A549 (cell line): ENCODE measurements at regions not wholly inside any gene's neighbourhood (a gene's known extent, or its start where the extent isn't known, plus 50 kb on each side); places are given as distances from the start of the nearest gene placed in this dataset.

Source experiments
- CTCF ChIP-seq: fragments of >200 bp; sonication (Bioruptor Twin); formaldehyde crosslinking; IDR thresholded peaks from 3 replicates; pipeline ENCODE4 v1.5.1; 2016
- JUN ChIP-seq, 2 experiments: fragments of >200 bp; sonication (Bioruptor Twin); formaldehyde crosslinking; IDR thresholded peaks; 2 replicates in 1 of 2; 3 replicates in 1 of 2; pipeline ENCODE4 v1.6.1; 2016 to 2017
- POLR2A ChIP-seq: IDR thresholded peaks from 2 replicates; pipeline ENCODE4 v1.6.1; 2012; ENCODE audit warnings: mild to moderate bottlenecking, low read length
- RFX5 ChIP-seq: fragments of 450-650 bp; IDR thresholded peaks from 2 replicates; pipeline ENCODE4 v1.7.1; 2014; ENCODE audit warnings: antibody characterized with exemption, mild to moderate bottlenecking, moderate library complexity
- TF ChIP-seq, protein P1 (sequence below): fragments of 150-350 bp; IDR thresholded peaks from 2 replicates; pipeline ENCODE4 v1.6.1; 2014; ENCODE audit warnings: low read depth, mild to moderate bottlenecking, low read length

- TF ChIP-seq CTCF (no peak), RFX5 (no peak), POLR2A (no peak), JUN (IDR thresholded peaks at IDR 0.05) (no peak)
- TF ChIP-seq, protein P1, sequence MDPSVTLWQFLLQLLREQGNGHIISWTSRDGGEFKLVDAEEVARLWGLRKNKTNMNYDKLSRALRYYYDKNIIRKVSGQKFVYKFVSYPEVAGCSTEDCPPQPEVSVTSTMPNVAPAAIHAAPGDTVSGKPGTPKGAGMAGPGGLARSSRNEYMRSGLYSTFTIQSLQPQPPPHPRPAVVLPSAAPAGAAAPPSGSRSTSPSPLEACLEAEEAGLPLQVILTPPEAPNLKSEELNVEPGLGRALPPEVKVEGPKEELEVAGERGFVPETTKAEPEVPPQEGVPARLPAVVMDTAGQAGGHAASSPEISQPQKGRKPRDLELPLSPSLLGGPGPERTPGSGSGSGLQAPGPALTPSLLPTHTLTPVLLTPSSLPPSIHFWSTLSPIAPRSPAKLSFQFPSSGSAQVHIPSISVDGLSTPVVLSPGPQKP, result no peak
Measured at GRCh38 chr1:190832511-190832910, 354.8 kb upstream of the BRINP3 start.
